Activated T-cell treated with anti-CD3 and anti-CD28 coated beads for 24 hours (primary cell): ENCODE measurements at regions not wholly inside any gene's neighbourhood (a gene's known extent, or its start where the extent isn't known, plus 50 kb on each side); places are given as distances from the start of the nearest gene placed in this dataset.
"Not testable (repeated sequence)": the region's sequence is repeated elsewhere in the genome, so short reads cannot be mapped to it uniquely, and the experiment has no call there.

Source experiments
- DNase-seq: peaks from one replicate; pipeline ENCODE4 v3.0.0-alpha.2; 2020; ENCODE audit warnings: low read depth

DNA sequence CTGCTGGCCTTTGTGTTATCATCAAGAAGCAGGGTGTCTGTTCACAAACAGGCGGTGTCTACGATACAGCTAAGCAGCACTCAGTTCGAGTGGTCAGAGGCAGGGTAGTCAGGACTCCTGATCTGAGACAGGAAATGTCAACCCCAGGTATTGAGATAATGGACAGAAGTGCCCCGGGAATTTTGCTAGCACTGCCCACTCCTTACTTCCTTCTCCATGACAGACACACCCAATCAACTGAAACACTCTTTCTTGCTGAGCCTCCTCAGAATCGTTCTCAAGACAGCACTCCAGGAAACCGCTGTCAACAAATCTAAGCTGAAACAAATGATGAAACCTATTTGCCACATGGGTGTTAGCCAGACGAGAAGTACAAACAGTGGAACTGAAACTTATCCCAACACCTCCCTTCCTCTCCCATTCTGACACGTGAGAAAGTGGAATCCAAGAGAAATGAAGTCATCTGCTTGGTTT lies 109.3 kb downstream of the GTF2IRD2B start:
- DNase-seq: not testable (repeated sequence)

DNA sequence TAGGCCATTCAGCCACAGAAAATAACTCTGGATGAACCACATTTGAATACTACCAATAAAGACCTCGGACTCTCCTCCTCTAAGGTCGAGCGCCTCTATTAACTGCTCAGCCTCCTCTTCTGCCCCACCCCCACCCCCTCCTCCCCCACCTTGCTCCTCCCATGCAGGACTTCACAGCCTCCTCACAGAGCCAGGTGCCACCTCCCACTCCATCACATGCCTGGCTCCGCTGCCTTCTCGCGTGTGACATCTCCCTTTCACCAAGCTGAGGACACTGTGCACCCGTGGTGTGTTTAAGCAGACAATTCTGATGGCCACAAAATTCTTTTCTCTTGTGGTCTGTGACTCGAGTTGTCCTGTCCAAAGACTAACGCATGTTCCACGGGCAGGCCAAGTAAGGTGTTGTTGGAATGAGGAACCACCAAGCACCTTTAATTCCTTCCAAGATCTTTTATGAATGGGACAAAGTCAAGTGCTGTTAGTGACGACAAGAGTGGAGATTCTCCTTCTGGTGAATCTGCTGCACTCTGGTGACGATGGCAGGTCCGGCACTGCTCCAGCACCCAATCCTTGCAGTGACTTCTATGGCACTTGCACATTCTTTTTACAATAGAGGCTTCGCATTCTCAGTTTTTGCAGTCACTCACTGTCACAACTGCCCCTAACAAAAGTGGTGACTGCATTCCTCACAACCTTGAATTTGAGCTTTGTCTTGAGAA lies 113.1 kb downstream of the GTF2IRD2B start:
- not testable (repeated sequence) for DNase-seq

- not testable (repeated sequence) for DNase-seq
Measured at GRCh38 chr7:75215460-75215859, 123.1 kb downstream of the GTF2IRD2B start.

- not testable (repeated sequence) for DNase-seq
Measured at GRCh38 chr7:75216963-75217362, 124.6 kb downstream of the GTF2IRD2B start.

DNA sequence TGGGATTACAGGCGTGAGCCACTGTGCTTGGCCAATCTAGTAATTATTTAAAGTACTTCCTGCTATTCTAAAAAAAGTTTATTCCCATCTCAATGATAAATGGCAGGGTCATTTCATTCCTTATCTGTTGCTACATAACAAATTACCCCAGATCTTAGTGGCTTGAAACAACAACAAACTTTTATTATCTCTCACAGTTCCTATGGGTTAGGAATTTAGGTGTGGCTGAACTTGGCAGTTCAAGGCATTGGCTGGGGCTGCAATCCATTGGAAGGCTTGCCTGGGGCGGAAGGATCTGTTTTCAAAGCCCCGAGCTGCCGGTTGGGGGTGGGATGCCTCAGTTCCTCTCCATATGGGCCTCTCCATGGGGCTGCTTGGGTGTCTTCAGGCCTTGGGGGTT lies 133.7 kb downstream of the GTF2IRD2B start:
- not testable (repeated sequence) for DNase-seq

GRCh38 chr7:75229558-75229957 lies 137.2 kb downstream of the GTF2IRD2B start:
- DNase-seq: not testable (repeated sequence)

DNA sequence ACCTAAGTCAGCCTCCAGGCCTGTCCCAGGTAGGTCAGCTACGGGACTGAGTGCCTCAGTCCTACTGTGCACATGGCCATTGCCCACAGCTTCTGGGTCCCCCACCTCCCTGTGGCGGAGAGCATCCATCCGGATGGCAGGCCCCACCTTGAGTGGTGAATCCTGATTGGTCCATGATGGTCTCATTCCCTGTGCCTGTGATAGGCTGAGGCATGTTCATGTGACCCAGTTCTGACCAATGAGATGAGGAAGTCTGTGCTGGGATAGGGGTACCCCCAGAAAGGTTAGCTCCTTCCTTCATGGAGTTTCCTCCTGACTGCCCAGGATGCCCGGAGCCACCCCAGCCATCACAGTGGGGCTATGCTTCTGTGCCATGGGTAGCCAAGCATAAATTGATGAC lies 138.2 kb downstream of the GTF2IRD2B start:
- not testable (repeated sequence) for DNase-seq

GRCh38 chr7:75235092-75235826 lies 142.9 kb downstream of the GTF2IRD2B start:
- not testable (repeated sequence) for DNase-seq

- not testable (repeated sequence) for DNase-seq
Measured at GRCh38 chr7:75235827-75236167, 143.4 kb downstream of the GTF2IRD2B start.

- DNase-seq: peak; percentile 16
Measured at GRCh38 chr7:75237255-75238187, 145.1 kb downstream of the GTF2IRD2B start.

GRCh38 chr7:75238309-75238708 lies 145.9 kb downstream of the GTF2IRD2B start:
- DNase-seq: not testable (repeated sequence)

DNA sequence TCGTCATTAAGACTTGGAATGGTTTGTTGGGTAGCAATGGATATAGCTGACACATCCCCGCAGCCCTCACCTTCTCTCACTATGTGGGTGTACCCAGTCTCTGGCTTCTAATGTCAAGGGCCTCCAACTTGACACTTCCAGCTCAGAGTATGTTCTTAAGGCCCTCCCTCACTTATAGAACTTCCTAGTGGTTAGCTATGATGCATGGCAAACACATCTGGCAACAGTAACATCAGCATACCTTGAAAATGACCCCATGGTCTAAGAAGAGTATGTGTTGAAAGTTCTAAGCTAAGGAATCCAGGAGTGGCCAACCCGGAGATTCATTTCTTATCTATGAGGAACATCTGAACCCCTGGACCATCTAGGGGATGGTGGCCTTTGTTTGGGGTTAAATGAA lies 151.2 kb downstream of the GTF2IRD2B start:
- not testable (repeated sequence) for DNase-seq

- DNase-seq: not testable (repeated sequence)
Measured at GRCh38 chr7:75248216-75248615, 147.2 kb upstream of the TRIM73 start.

DNA sequence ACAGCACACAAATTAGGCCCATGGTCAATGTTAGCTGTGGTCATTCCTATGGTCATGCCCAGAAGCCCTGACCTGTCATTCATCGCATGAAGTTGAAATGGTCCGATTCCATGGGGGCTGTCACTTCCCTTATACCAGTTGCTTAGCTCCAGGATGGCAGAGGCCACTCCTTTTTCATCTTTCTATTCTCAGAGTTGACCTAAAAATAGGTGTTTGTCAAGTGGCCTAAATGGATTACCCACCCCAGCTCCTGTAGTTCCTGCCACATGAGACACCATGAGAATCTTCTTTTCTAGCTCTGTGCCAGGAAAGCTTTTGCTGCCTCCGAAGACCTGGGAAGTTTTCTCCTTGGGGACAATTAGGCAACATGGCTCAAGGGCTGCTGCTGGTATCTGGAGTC lies 141.2 kb upstream of the TRIM73 start:
- DNase-seq: not testable (repeated sequence)

DNA sequence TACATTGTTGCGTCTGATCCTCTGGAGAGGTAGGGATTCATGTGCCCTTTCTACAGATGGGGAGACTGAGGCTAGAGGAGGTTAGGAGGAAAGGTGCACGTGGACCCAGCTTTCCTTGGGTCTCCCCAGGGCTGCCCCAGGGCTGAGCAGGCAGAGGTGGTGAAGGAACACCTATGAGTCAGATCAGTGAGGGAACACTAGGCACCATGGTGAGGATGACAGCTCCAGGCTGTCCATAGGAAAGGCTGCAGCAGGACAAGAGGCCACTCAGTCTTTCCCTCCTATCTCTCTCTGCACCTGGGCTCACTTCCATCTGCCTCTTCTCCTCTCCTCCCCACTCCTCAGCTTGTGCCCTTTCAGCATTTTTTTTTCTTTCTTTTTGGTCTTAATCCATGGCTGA lies 138.0 kb upstream of the TRIM73 start:
- not testable (repeated sequence) for DNase-seq

DNA sequence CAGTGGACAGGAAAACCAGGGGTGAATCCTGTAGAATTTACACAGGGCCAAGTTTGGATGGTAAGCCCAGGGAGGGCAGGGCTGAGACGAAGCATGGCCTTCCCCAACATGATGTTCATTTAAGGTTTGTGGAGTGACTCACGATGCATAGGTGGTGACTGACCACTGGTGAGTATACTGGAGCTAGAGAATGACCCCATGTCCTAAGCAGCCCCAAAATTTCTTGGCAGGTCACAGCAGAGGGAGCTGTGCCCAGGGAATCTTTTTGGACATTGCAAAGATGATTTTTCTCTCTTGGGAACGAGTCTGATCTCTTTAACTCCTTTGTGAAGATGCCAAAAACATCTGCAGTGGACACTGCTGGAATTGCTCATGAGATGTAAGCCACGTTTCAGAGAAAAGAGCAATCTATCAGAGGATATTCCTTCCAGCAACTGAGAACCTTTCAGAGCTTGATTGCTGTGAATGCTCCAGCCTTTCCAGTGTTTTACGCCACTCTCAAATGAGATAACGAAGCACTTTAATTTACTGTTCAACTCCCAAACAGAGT lies 135.9 kb upstream of the TRIM73 start:
- not testable (repeated sequence) for DNase-seq

DNA sequence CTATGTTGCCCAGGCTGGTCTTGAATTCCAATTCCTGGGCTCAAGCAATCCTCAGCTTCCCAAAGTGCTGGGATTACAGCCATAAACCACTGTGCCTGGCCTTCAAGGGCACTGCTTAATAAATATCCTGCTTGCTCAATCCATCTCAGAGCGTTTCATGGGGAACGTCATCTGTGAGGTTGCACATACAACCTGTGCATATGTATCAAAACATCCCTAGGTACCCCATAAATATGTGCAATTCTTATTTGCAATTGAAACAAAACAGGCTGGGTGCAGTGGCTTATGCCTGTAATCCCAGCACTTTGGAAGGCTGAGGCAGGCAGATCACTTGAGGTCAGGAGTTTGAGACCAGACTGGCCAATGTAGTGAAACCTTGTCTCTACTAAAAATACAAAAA lies 133.8 kb upstream of the TRIM73 start:
- DNase-seq: not testable (repeated sequence)

GRCh38 chr7:75268158-75268557 lies 127.3 kb upstream of the TRIM73 start:
- not testable (repeated sequence) for DNase-seq

- DNase-seq: not testable (repeated sequence)
Measured at GRCh38 chr7:75269159-75269558, 126.3 kb upstream of the TRIM73 start.

DNA sequence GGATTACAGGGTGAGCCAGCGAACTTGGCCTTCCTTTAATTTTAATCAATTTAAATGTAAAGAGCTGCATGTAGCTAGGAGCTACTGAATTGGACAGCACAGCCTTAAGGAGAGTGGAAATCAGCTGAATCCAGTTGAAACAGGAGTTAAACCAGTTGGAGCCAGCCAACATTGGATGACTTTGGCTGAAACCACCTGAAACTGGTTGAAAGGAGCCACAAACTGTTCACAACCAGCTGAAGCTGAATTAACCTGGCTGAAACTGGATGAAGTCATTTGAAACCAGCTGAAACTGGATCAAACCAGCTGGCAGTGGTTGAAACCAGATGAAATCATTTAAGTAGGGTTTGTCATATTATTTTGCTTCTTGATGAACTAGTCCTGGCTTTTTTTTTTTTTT lies 121.3 kb upstream of the TRIM73 start:
- DNase-seq: not testable (repeated sequence)
